ENCODE measurements at regions not wholly inside any gene's neighbourhood (a gene's known extent, or its start where the extent isn't known, plus 50 kb on each side); places are given as distances from the start of the nearest gene placed in this dataset.

DNA sequence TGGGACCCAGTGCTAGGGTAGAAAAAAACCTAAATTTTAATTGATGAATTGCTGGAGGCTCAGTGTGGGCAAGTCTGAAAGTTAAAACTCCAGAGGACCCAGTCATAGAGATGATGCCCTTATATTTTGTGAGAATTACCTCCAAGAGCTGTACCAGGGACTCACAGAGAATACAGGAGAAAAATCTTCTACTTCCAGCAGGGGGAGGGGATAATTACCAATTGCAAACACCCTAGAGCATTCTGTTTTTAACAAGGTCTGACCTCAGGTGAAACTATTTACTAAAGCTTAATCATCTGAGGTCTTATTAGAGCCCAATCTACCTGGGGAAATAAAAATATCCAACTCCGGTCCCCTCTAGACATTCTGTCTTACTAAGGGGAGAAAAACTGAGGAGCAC, 994.7 kb upstream of the MIR17HG start:
- no peak for DNase-seq (ENCODE audit: low read depth in 4 of 4, low spot score in 1 of 4)

DNA sequence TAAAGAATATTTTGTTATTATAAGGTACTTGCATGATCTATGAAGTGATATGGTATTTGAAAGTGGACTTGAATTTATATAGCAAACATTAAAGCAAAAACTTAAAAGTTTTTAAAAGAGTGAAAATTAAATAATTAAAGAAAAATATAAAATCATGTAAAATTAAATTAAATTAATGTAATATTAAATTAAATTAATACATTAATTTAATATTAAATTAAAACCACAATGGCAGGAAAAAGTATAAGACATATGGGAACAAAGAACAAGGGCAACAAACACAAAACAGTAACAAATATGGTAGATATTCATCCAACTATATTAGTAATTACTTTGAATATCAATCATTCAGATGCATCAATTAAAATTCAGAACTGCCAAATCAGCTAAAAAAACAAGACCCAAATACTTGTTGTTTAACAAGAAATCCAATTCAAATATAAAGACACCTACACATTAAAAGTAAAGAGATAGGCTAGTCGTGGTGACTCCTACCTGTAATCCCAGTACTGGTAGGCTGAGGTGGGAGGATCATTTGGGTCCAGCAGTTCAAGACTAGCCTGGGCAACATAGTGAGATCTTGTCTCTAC, 992.2 kb upstream of the MIR17HG start:
- DNase-seq (ENCODE audit: low read depth in 4 of 4, low spot score in 1 of 4), result no peak

DNA sequence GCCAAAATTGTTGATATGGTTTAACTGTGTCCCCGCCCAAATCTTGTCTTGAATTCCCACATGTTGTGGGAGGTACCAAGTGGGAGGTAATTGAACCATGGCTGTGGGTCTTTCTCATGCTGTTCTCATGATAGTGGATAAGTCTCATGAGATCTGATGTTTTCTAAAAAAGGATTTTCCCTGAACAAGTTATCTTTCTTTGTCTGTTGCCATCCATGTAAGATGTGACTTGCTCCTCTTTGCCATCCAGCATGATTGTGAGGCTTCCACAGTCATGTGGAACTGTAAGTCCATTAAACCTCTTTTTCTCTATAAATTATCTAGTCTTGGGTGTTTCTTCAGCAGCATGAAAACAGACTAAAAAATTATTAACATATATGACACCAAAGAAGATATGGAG, 986.7 kb upstream of the MIR17HG start:
- no peak for DNase-seq (ENCODE audit: low read depth in 4 of 4, low spot score in 1 of 4)

DNA sequence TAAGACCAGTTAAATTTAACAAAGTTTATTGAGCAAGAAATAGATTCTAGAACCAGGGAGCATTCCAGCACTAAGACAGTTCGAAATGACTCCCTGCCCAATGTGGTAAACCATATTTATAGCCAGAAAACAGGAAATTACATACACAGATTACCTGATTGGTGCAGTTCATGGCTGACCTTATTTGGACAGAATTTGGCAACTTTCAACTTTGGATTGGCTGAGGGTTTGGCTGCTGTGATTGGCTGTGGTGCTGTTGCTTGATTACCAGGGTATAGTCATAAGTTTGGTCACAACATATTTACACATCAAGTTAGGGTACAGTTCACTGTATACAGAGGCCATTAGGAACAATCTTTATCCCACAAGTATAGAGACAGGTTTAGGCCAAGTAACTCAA, 984.8 kb upstream of the MIR17HG start:
- no peak for DNase-seq (ENCODE audit: low read depth in 4 of 4, low spot score in 1 of 4)

DNA sequence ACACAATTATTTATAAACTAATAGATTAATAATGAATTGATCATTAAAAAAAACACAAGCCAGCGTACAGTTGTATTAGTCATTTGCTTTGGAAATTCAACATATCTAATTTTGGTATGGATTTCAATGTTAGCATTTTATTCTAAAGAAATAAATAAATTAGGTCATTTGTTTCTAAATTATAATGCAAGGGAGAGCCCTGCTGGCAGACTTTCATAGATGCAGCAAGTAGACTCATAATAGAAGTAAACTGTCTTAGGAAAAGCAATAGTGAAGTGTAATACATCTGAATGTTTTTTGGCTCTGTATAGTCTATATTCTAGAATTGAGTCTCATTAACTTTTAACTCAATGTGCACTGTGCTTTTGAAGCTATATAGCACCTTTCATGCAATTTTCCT, 982.4 kb upstream of the MIR17HG start:
- DNase-seq (ENCODE audit: low read depth in 4 of 4, low spot score in 1 of 4), result no peak

DNA sequence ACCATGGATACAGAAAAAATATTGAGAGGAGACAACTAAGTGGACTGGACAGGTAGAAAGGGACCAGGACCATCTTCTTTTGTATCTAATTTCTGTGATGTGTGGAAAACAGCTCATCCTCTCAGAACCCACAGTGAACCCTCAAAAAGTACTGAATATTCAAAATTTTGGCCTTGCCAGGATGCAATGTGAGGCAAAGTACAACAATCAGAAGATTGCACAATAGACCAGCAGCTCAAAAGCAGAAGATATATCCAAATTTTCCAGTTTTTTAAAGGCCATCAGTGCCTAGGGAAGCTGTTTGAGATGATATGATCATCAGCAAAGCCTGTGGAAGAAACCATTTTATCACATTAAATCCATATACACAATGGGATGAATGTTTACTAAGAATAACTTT, 973.3 kb upstream of the MIR17HG start:
- no peak for DNase-seq (ENCODE audit: low read depth in 4 of 4, low spot score in 1 of 4)

DNA sequence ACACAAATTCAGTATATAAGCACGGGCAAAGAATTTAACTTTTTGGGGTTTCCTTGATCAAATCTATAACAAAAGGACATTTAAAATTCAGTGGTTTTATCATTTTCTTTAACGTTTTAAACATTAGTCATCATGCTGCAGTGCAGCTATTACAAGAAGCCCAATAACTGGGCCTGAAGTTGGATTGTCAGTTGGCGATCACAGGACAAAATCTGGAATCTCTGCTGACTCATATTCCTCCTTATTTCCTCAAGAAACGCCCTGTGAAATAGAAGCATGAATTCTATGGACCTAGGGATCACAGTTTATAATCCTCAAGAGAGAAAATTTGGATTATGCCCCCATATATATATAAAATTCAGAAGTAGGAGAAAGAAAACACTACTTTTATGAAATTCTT, 971.6 kb upstream of the MIR17HG start:
- no peak for DNase-seq (ENCODE audit: low read depth in 4 of 4, low spot score in 1 of 4)

DNA sequence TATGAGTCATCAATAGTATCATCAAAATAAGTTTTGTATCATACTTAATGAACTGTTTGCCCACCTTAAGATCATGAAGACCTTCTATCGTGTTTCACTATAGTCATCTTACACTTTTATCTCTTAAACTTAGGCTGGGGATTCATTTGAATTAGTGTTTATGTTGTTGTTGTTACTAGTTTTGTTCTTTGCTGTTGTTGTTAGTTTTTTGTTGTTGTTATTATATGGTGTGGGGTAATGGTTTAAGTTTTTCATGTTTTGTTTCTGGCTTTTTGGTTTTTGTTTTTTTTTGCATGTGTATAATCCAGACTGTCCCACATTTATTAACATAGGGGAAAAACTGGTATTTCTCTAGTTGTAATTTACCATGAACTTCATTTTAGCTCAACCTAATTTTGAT, 965.1 kb upstream of the MIR17HG start:
- no peak for DNase-seq (ENCODE audit: low read depth in 4 of 4, low spot score in 1 of 4)

DNA sequence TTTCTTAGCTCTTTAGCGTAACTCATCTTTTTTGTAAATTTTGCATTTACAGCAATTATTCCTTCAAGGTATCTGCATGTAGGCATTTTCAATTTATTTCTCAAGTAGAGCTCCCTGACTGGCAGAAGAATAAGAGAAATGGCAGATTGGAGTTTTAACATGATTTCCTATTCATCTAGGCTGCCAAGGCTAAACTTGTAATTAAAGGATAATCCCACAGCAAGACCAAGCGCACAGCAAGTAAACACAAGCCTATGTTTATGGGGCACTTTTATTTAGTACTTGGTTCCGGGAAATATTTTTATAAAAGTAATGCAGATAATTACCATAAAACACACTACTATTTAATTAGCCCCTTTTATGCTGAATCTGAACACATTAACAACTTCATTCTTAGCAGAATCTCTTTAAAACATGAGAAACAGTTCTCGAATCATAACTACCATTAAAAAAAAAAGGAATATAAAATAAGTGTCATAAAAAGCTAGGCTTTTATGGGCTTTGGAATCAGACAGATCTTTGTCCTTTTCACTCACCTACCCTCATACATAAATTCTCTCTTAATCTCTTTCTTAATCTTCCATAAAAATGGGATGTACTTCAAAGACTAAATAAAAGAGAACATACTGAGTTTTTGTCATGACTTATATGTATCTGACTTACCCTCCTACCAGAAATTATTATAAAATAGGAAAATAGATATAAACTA, 961.6 kb upstream of the MIR17HG start:
- DNase-seq (ENCODE audit: low read depth in 4 of 4, low spot score in 1 of 4), result no peak

DNA sequence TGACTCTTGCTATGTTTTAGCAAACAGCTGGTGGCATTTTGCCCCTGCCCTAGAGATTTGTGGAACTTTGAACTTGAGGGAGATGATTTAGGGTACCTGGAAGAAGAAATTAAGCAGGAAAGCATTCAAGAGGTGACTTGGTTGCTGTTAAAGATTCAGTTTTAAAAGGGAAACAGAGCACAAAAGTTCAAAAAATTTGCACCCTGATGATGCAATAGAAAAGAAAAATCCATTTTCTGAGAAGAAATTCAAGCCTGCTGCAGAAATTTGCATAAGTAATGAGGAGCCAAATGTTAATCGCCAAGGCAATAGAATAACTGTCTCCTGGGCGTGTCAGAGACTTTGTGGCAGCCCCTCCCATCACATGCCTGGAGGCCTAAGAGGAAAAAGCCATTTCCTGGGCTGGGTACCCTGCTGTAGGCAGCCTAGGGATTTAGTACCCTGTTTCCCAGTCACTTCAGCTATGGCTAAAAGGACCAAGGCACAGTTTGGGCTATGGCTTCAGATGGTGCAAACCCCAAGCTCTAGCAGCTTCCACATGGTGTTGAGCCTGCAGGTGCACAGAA, 958.5 kb upstream of the MIR17HG start:
- no peak for DNase-seq (ENCODE audit: low read depth in 4 of 4, low spot score in 1 of 4)

DNA sequence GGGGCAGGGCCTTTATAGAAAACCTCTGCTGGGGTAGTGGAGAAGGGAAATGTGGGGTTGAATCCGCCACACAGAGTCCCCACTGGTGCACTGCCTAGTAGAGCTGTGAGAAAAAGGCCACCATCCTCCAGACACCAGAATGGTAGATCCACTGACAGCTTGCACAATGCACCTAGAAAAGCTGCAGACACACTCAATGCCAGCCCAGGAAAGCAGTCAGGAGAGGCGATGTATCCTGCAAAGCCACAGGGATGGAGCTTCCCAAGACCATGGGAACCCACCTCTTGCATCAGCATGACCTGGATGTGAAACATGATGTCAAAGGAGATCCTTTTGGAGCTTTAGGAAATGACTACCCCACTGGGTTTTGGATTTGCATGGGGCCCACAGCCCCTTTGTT, 958.0 kb upstream of the MIR17HG start:
- no peak for DNase-seq (ENCODE audit: low read depth in 4 of 4, low spot score in 1 of 4)

DNA sequence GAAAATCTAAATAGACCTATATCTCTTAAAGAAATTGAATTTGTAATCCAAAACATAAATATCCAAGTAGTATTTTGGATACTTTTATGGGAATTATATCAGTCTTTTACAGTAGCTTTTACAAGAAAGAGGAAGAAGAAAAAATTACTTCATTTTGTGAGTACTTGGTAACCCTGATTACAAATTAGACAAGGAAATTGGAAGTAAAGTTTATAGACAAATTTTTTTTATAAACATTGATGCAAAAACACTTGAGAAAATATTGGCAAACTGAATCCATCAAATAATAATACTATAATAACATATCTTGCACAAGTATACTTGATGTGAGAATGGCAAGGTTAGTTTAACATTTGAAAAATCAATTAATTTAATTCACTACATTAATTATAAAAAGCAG, 954.1 kb upstream of the MIR17HG start:
- DNase-seq (ENCODE audit: low read depth in 4 of 4, low spot score in 1 of 4), result no peak

DNA sequence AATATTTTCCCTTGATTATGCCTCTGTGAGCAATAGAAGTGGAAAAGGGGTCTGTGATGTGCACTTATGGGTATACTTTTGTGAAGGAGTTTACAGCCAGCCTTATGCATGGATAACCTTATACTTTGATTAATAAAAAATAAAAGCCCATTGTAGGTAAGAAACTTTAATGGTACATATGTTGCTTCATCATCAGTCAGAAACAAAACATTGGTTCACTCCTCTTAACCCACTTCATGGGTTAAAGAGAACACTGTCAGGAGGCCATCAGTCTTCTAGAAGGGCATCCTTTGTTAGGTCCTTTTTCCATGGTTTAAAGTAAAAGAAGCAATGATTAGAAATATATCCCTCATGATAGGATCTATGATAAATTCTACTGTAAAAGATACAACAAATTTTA, 952.1 kb upstream of the MIR17HG start:
- DNase-seq (ENCODE audit: low read depth in 4 of 4, low spot score in 1 of 4), result no peak

DNA sequence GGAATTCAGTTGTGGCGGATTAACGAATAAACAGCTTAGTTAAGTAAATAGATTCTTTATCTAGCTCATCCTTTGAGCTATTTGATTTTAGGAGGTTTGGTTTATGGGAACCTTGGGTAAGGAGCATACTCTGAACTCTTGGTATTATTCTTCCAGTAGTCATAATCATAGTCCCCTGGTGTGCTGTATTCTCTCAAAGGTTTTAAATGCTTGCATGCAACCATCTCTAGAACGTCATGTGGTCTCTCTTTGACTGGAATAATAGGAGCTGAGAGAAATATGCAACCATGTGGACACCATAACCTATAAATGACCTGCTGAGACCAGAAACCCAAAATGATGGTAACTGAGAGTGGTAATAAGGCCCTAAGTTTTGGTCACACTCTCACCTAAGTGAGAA, 951.6 kb upstream of the MIR17HG start:
- DNase-seq (ENCODE audit: low read depth in 4 of 4, low spot score in 1 of 4), result no peak

DNA sequence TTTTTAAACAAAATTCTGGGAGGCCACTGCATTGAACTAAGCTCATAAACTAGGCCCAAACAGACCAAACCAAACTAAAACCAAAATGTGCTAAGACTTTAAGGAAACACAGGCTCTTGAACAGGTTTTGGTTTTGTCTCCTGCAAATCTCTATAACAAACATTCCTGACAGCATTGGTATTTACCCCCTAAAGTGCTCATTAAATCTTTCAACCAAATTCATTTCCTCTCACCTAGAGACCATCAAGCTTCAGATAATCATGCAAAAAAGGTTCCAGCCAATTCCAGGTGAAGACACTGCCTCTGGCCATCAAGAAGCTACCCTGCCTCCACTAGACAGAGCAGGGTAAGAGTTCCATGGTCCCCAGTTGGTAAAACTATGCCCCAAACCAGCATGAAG, 951.2 kb upstream of the MIR17HG start:
- DNase-seq (ENCODE audit: low read depth in 4 of 4, low spot score in 1 of 4), result no peak

DNA sequence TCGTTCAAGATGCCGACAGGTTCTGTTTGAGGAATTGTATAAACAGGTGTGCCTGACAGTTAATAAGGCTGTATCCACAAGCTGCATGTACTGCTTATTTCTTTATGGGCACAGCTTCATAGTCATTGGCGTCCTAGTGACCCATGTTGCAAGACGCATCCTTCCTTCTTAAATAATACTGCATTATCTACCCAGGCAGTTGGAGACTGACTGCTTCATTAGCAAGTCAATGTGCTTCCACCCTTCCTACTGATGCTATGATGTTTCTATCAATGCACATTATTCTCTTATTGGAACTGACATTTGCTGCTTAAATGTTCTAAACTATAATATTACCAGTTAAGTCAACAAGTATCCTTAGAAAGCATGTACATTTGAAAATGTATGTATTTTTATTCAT, 950.0 kb upstream of the MIR17HG start:
- DNase-seq (ENCODE audit: low read depth in 4 of 4, low spot score in 1 of 4), result no peak

DNA sequence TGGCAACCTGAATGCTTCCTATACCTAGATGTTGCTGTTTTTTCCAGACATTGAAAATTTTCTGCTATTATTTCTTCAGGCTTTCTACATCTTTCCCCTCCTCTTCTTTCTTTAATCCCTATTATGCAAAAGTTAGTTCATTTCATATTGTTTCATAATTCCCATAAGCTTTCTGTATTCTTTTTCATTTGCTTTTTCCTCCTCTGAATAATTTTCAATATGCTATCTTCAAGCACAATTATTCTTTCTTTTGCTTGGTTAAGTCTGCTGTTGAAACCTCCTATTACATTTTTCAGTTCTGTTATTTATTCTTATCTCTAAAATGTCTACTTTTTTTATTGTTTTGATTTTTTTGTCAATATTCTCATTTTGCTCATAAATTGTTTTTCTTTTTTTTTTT, 947.1 kb upstream of the MIR17HG start:
- no peak for DNase-seq (ENCODE audit: low read depth in 4 of 4, low spot score in 1 of 4)

DNA sequence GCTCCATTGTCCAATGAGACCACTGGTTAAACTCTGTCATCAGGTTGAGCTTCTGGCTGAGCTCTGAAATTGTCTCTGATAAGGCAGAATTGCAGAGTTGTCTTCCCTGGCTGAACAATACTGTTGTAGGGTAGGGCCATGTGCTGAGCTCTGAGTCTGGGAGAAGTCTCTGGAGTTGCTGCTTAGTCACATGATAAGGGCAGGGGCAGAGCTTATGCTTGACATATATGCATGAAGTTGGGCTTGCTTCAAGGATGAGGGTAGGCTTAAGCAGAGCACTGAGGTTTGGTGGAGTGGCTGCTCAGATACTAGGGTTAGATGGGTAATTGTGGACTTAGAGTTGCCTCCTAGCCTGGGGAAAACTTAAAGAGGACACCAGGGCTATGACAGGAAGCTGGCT, 946.3 kb upstream of the MIR17HG start:
- no peak for DNase-seq (ENCODE audit: low read depth in 4 of 4, low spot score in 1 of 4)

DNA sequence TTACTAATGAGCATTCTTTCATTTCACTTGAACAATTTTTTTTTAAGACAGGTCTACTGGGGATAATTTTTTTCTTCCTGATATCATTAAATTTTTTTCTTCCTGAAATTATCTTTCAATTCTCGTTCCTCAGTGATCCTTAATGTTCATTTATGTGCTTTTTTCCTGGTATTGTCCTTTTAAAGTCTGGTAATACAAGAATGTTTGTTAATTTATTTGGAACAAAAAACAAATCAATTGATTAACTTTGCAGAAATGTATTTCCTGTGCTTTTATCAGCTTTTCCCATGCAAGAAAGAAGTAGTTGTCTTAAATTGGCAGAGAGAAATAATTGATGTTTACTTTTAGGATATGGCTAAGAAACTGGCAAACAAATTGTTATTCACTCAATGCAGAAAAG, 945.4 kb upstream of the MIR17HG start:
- DNase-seq (ENCODE audit: low read depth in 4 of 4, low spot score in 1 of 4), result no peak

DNA sequence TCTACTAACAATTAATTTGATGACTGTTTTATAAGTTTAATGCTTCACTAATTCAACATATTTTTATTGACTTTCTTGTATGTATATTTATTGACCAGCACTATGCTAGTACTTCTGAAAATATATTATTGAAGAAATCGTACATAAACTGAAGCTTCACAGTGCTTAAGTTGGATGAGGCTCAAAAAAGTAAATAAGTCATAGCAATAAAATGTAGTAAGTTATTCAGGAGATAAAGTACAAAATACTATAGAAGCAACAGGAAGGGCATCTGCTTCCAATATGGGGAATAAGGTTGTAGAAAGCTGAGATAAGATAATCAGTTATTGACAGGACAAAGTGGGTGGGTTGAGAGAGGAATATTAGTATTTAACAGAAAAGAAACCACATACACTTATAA, 944.9 kb upstream of the MIR17HG start:
- no peak for DNase-seq (ENCODE audit: low read depth in 4 of 4, low spot score in 1 of 4)

DNA sequence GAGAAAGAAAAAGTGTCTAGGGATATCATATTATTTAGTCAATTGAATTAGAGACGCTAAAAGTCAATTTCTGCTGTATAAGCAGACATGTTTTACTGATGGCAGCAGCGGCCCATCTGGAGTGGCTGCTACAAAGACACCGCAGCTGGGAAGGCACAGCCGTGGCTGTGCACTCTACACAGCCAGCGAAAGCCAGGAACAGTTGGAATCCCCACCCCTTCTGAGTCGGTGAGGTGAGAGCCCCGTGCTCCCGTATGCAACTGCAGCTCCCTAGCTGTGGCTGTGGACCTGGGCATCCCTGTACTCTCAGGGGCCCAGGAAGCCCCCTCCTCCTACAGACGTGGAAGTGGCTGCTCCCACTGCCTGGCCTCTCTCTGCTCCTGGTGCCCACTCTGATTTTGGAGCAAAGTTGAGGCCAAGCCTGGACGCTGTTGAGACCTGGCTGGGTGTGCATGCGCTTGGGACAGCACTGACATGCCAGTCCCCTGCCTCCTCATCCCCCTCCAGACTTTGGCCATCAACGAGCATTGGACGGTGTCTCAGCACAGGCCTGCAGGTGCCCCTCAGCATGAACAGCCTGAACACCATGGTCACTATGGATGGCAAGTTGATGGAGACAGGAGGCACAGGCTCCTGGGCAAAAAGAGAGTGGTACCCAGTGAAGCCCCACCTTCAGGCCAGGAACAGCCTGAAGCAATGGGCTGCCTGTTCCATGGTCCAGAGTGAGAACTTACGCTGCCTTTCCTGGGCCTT, 944.0 kb upstream of the MIR17HG start:
- DNase-seq (ENCODE audit: low read depth in 4 of 4, low spot score in 1 of 4), result no peak

DNA sequence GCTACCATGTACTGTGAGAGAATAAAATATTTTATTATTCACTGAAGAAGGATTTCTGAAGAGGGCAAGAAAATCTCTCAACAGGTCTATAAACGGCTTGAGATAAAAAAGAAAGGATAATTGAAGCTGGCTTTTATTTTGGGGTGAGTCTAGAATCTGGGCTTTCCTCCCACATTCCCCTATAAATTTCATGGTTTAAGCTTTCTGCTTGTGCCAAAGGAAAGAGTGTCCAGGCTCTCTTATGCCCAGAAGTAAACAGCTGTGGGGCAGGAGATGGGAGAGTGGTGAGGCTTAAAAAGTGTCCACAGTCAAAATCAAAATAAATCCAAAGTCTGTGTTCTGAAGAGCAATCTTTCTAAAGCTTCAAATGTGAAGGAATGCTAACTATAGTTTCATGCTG, 942.2 kb upstream of the MIR17HG start:
- no peak for DNase-seq (ENCODE audit: low read depth in 4 of 4, low spot score in 1 of 4)
